HG03095 (cell line): ENCODE measurements at regions not wholly inside any gene's neighbourhood (a gene's known extent, or its start where the extent isn't known, plus 50 kb on each side); places are given as distances from the start of the nearest gene placed in this dataset.

ENCODE experiments used
- ATAC-seq: cut with Tn5 transposase; IDR thresholded peaks from one replicate; pipeline ENCODE4 v1.9.1; 2021; ENCODE audit warnings: moderate library complexity; ENCODE audit not compliant: unreplicated experiment

DNA sequence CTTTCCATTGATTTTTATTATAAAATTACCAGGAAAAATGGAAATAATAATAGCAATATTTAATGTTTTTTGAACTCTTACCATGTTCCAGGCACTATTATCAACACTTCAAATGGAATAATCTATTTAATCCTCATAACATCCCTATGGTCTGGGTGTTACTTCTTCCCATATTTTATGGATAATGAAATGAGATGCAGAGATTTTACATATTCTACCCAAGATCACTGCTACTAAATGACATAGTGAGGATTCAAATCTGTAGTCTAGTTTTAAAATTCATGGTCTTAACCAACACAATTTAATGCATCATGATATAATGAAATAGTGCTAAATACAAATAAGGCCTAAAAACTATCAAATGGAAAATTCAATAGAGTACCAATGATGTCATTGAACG lies 70.4 kb upstream of the COL3A1 start:
- ATAC-seq, result no peak

DNA sequence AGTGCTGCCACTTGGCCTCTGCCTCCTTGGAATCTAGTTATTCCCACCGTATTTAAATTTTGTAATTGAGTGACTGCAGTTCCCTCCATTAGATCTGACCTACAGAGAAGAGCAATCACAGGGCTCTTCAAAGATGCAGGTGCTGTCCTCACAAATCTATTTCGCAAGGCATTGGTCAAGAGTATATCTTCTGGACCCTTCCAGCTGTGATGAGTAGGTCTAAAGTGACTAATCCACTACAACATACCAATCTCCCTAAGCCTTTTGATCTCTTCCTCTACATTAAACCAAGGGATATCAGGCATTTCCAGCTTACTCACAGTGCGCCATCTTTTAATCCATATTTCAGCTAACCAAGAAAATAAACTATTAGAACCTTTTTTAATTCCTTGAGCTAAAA lies 65.1 kb upstream of the COL3A1 start:
- ATAC-seq, result no peak

GRCh38 chr2:188916736-188917135 lies 57.4 kb upstream of the COL3A1 start:
- no peak for ATAC-seq

DNA sequence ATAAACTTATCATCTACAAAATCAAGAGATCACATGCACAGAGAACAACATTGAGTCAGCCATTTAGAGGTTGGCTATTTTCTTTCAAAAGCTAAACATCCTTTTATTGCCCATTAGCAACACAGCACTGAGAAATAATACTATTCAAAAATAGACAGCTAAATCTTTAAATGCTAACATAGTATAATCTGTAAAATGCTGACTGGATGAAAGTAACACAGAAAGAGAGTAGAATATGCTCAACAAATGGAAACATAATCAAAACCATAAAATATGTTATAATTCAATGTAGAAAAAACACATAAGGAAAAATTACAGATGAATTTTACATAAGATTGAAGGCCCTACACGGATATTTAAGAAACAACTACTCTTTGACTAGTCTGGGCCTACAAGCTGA lies 56.5 kb upstream of the COL3A1 start:
- ATAC-seq, result no peak

- ATAC-seq, result peak; percentile 84
These were observed 54.3 kb upstream of the COL3A1 start for GRCh38 chr2:188919824-188920223.

DNA sequence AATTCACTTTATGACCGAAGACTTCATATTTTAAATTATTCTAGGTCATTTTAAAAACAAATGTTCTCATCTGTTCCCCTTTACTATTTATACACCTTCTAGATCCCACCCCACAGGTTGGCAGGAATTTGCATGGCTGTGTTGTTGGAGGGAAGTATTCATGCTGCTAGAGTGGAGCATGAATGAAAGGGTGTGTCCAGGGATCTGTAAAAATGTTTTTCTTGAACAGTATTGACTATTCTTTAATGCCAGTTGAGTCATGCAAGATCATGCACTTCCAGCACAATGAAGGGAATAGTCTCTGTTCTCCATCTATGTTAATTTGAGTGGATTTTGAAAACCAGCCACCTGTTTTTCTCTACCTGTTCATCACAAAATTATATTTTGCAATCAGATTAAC lies 52.0 kb upstream of the COL3A1 start:
- no peak for ATAC-seq
